T-helper 2 cell treated with Interferon-gamma antibody and Interleukin-4, amounts not matched to agents 5 μg/mL and 100 μg/mL, for 36 hours (primary cell): ENCODE measurements at regions not wholly inside any gene's neighbourhood (a gene's known extent, or its start where the extent isn't known, plus 50 kb on each side); places are given as distances from the start of the nearest gene placed in this dataset.

Source experiments
- DNase-seq: peaks from one replicate; pipeline ENCODE4 v3.0.0; 2021; ENCODE audit warnings: low spot score
- H3K27ac Mint-ChIP-seq: one replicate; pipeline ENCODE4 v1.8.0; 2021; ENCODE audit warnings: mild to moderate bottlenecking, mixed read lengths
- H3K27me3 Mint-ChIP-seq: one replicate; pipeline ENCODE4 v1.8.0; 2021; ENCODE audit warnings: low read depth, mixed read lengths
- H3K36me3 Mint-ChIP-seq: one replicate; pipeline ENCODE4 v1.8.0; 2021; ENCODE audit warnings: low read depth, mixed read lengths
- H3K4me1 Mint-ChIP-seq: one replicate; pipeline ENCODE4 v1.8.0; 2021; ENCODE audit warnings: low read depth, mixed read lengths
- H3K4me3 Mint-ChIP-seq: one replicate; pipeline ENCODE4 v1.8.0; 2022; ENCODE audit warnings: mild to moderate bottlenecking, moderate library complexity, mixed read lengths
- H3K9me3 Mint-ChIP-seq: one replicate; pipeline ENCODE4 v1.8.0; 2021; ENCODE audit warnings: mixed read lengths

- Mint-ChIP-seq H3K4me3 (no peak overlapping the region), H3K27ac (no peak overlapping the region), H3K27me3 (no peaks in the 10 kb centered on the region), H3K36me3 (no peaks in the 10 kb centered on the region), H3K9me3 (peaks cover 11% of the 10 kb centered on the region), H3K4me1 (no peaks in the 10 kb centered on the region)
- no peak for DNase-seq
Measured at GRCh38 chr2:71906357-71906973, 241.2 kb downstream of the CYP26B1 start.

- peaks cover 11% of the 10 kb centered on the region for H3K9me3 Mint-ChIP-seq
- DNase-seq: no peak
- no peaks in the 10 kb centered on the region for H3K27me3 Mint-ChIP-seq
- no peak overlapping the region for H3K4me3 Mint-ChIP-seq
- H3K27ac Mint-ChIP-seq: no peak overlapping the region
- H3K4me1 Mint-ChIP-seq: no peaks in the 10 kb centered on the region
- H3K36me3 Mint-ChIP-seq: no peaks in the 10 kb centered on the region
Measured at GRCh38 chr2:71905205-71905604, 242.5 kb downstream of the CYP26B1 start.

- Mint-ChIP-seq H3K27me3 (no peaks in the 10 kb centered on the region), H3K4me3 (no peak overlapping the region), H3K36me3 (no peaks in the 10 kb centered on the region), H3K27ac (no peak overlapping the region), H3K4me1 (no peaks in the 10 kb centered on the region), H3K9me3 (no peaks in the 10 kb centered on the region)
- DNase-seq: no peak
Measured at GRCh38 chr2:71903841-71904240, 243.8 kb downstream of the CYP26B1 start.

- Mint-ChIP-seq H3K27ac (no peak overlapping the region), H3K27me3 (no peaks in the 10 kb centered on the region), H3K36me3 (no peaks in the 10 kb centered on the region), H3K4me1 (no peaks in the 10 kb centered on the region), H3K9me3 (no peaks in the 10 kb centered on the region), H3K4me3 (no peak overlapping the region)
- no peak for DNase-seq
Measured at GRCh38 chr2:71901466-71901865, 246.2 kb downstream of the CYP26B1 start.

- H3K27ac Mint-ChIP-seq: no peak overlapping the region
Measured at GRCh38 chr2:71898851-71899681, 248.6 kb downstream of the CYP26B1 start.

GRCh38 chr2:71898375-71898774 lies 249.3 kb downstream of the CYP26B1 start:
- H3K36me3 Mint-ChIP-seq: no peaks in the 10 kb centered on the region
- H3K4me1 Mint-ChIP-seq: no peaks in the 10 kb centered on the region
- no peaks in the 10 kb centered on the region for H3K27me3 Mint-ChIP-seq
- no peak overlapping the region for H3K4me3 Mint-ChIP-seq
- DNase-seq: no peak
- no peak overlapping the region for H3K27ac Mint-ChIP-seq
- no peaks in the 10 kb centered on the region for H3K9me3 Mint-ChIP-seq

More at GRCh38 chr2:71898851-71899681, 248.6 kb downstream of the CYP26B1 start:
- DNase-seq: no peak
- no peaks in the 10 kb centered on the region for H3K4me1 Mint-ChIP-seq
- no peaks in the 10 kb centered on the region for H3K9me3 Mint-ChIP-seq
- no peaks in the 10 kb centered on the region for H3K27me3 Mint-ChIP-seq
- no peak overlapping the region for H3K4me3 Mint-ChIP-seq
- H3K36me3 Mint-ChIP-seq: no peaks in the 10 kb centered on the region

- Mint-ChIP-seq H3K4me1 (no peaks in the 10 kb centered on the region), H3K4me3 (no peak overlapping the region)
Measured at GRCh38 chr2:71897836-71898235, 249.8 kb downstream of the CYP26B1 start.

GRCh38 chr2:71897137-71897480 lies 250.6 kb downstream of the CYP26B1 start:
- no peaks in the 10 kb centered on the region for H3K27me3 Mint-ChIP-seq
- no peak for DNase-seq
- H3K4me3 Mint-ChIP-seq: no peak overlapping the region
- no peaks in the 10 kb centered on the region for H3K9me3 Mint-ChIP-seq
- no peaks in the 10 kb centered on the region for H3K4me1 Mint-ChIP-seq
- no peaks in the 10 kb centered on the region for H3K36me3 Mint-ChIP-seq
- H3K27ac Mint-ChIP-seq: no peak overlapping the region

More at GRCh38 chr2:71897836-71898235, 249.8 kb downstream of the CYP26B1 start:
- no peak for DNase-seq
- Mint-ChIP-seq H3K9me3 (no peaks in the 10 kb centered on the region), H3K27me3 (no peaks in the 10 kb centered on the region), H3K27ac (no peak overlapping the region), H3K36me3 (no peaks in the 10 kb centered on the region)

- Mint-ChIP-seq H3K4me3 (no peak overlapping the region), H3K36me3 (no peaks in the 10 kb centered on the region), H3K27ac (no peak overlapping the region), H3K9me3 (no peaks in the 10 kb centered on the region), H3K4me1 (no peaks in the 10 kb centered on the region), H3K27me3 (no peaks in the 10 kb centered on the region)
- DNase-seq: no peak
Measured at GRCh38 chr2:71896385-71897136, 251.1 kb downstream of the CYP26B1 start.

GRCh38 chr2:71895320-71896161 lies 252.1 kb downstream of the CYP26B1 start:
- Mint-ChIP-seq H3K9me3 (no peaks in the 10 kb centered on the region), H3K27ac (no peak overlapping the region), H3K27me3 (no peaks in the 10 kb centered on the region), H3K4me3 (no peak overlapping the region), H3K36me3 (no peaks in the 10 kb centered on the region), H3K4me1 (no peaks in the 10 kb centered on the region)
- DNase-seq: no peak

- Mint-ChIP-seq H3K4me1 (no peaks in the 10 kb centered on the region), H3K27me3 (no peaks in the 10 kb centered on the region), H3K9me3 (no peaks in the 10 kb centered on the region), H3K27ac (no peak overlapping the region), H3K4me3 (no peak overlapping the region), H3K36me3 (no peaks in the 10 kb centered on the region)
- DNase-seq: no peak
Measured at GRCh38 chr2:71894261-71894660, 253.4 kb downstream of the CYP26B1 start.

GRCh38 chr2:71893646-71894045 lies 254.0 kb downstream of the CYP26B1 start:
- no peaks in the 10 kb centered on the region for H3K9me3 Mint-ChIP-seq
- no peaks in the 10 kb centered on the region for H3K36me3 Mint-ChIP-seq
- H3K27me3 Mint-ChIP-seq: no peaks in the 10 kb centered on the region
- no peak overlapping the region for H3K4me3 Mint-ChIP-seq
- H3K4me1 Mint-ChIP-seq: no peaks in the 10 kb centered on the region
- no peak for DNase-seq
- no peak overlapping the region for H3K27ac Mint-ChIP-seq

- DNase-seq: no peak
- Mint-ChIP-seq H3K27me3 (no peaks in the 10 kb centered on the region), H3K4me3 (no peak overlapping the region), H3K27ac (no peak overlapping the region), H3K36me3 (no peaks in the 10 kb centered on the region), H3K4me1 (no peaks in the 10 kb centered on the region), H3K9me3 (no peaks in the 10 kb centered on the region)
Measured at GRCh38 chr2:71892896-71893295, 254.8 kb downstream of the CYP26B1 start.

- no peak overlapping the region for H3K27ac Mint-ChIP-seq
- H3K27me3 Mint-ChIP-seq: no peaks in the 10 kb centered on the region
- no peaks in the 10 kb centered on the region for H3K9me3 Mint-ChIP-seq
- no peak overlapping the region for H3K4me3 Mint-ChIP-seq
- H3K4me1 Mint-ChIP-seq: no peaks in the 10 kb centered on the region
- H3K36me3 Mint-ChIP-seq: no peaks in the 10 kb centered on the region
- no peak for DNase-seq
Measured at GRCh38 chr2:71892423-71892730, 255.3 kb downstream of the CYP26B1 start.
